ENCODE measurements at regions not wholly inside any gene's neighbourhood (a gene's known extent, or its start where the extent isn't known, plus 50 kb on each side); places are given as distances from the start of the nearest gene placed in this dataset.

DNA sequence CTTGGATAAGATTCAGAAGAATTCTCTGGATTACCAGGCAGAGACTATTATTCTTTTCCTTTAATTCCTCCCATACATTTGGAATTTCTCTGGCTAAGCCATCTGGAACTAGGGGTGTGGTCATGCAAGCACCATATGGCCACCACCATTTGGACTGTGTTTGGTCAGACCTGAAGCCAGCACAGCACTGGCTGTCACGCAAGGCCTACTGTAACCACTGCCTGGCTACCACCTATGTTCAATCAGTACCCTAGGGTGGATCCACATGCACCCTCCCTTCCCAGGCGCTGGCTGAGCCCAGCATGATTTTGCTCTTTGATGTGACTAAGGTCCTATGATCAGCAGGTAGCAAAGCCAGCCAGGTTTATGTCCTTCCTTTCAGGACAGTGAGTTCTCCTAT lies 287.8 kb upstream of the GOLIM4 start:
- no peak overlapping the region for H3K4me3 ChIP-seq
- H3K27me3 ChIP-seq: no peaks in the 10 kb centered on the region
- no peak for DNase-seq (ENCODE audit: low spot score in 2 of 2)
- TF ChIP-seq, protein P1, sequence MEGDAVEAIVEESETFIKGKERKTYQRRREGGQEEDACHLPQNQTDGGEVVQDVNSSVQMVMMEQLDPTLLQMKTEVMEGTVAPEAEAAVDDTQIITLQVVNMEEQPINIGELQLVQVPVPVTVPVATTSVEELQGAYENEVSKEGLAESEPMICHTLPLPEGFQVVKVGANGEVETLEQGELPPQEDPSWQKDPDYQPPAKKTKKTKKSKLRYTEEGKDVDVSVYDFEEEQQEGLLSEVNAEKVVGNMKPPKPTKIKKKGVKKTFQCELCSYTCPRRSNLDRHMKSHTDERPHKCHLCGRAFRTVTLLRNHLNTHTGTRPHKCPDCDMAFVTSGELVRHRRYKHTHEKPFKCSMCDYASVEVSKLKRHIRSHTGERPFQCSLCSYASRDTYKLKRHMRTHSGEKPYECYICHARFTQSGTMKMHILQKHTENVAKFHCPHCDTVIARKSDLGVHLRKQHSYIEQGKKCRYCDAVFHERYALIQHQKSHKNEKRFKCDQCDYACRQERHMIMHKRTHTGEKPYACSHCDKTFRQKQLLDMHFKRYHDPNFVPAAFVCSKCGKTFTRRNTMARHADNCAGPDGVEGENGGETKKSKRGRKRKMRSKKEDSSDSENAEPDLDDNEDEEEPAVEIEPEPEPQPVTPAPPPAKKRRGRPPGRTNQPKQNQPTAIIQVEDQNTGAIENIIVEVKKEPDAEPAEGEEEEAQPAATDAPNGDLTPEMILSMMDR (IDR thresholded peaks at IDR 0.05): no peak
- H3K36me3 ChIP-seq: no peaks in the 10 kb centered on the region
- H3K4me1 ChIP-seq: no peaks in the 10 kb centered on the region
- peaks cover 0 to 3% of the 10 kb centered on the region in 2 donors for H3K9me3 ChIP-seq
- no peak overlapping the region for H3K27ac ChIP-seq
- intact Hi-C loops (cut with DNase I): no loop called here

DNA sequence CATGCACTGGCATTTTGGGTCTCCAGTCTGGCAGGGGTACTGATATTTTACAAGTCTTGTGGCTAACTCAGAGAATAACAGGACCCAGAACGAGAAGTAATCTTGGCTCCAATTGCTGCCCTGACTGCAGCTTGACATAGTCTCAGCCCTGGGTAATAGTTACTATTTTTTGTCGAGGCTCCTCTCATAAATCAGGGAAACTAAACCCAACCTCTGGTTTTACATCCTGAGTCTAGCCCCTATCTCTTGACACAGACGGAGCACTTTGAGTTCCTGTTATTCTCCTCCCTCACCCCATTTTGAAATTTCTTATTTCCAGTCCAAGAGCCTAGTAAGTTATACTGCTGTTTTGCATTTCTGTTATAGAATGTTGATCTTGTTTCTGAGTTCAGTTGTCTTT lies 276.1 kb upstream of the GOLIM4 start:
- TF ChIP-seq, protein P1 (IDR thresholded peaks at IDR 0.05): no peak
- Histone ChIP-seq H3K27ac (no peak overlapping the region), H3K9me3 (no peaks in the 10 kb centered on the region), H3K36me3 (no peaks in the 10 kb centered on the region), H3K4me1 (no peaks in the 10 kb centered on the region), H3K27me3 (no peaks in the 10 kb centered on the region), H3K4me3 (no peak overlapping the region)
- intact Hi-C loops (cut with DNase I): no loop called here
- DNase-seq (ENCODE audit: low spot score in 2 of 2): no peak

- TF ChIP-seq, protein P1 (IDR thresholded peaks at IDR 0.05): no peak
- Histone ChIP-seq H3K4me1 (no peaks in the 10 kb centered on the region), H3K9me3 (no peaks in the 10 kb centered on the region), H3K27ac (no peak overlapping the region), H3K4me3 (no peak overlapping the region), H3K27me3 (no peaks in the 10 kb centered on the region), H3K36me3 (no peaks in the 10 kb centered on the region)
- intact Hi-C loops (cut with DNase I): no loop called here
- no peak for DNase-seq (ENCODE audit: low spot score in 2 of 2)
Observed at GRCh38 chr3:168364967-168365366, 269.2 kb upstream of the GOLIM4 start.

- H3K9me3 ChIP-seq: no peaks in the 10 kb centered on the region
- intact Hi-C loops (cut with DNase I): no loop called here
- H3K27me3 ChIP-seq: no peaks in the 10 kb centered on the region
- H3K36me3 ChIP-seq: no peaks in the 10 kb centered on the region
- TF ChIP-seq, protein P1 (IDR thresholded peaks at IDR 0.05): no peak
- H3K4me3 ChIP-seq: no peak overlapping the region
- no peak overlapping the region for H3K27ac ChIP-seq
- no peaks in the 10 kb centered on the region for H3K4me1 ChIP-seq
- DNase-seq (ENCODE audit: low spot score in 2 of 2): no peak
Observed at GRCh38 chr3:168362661-168363247, 267.0 kb upstream of the GOLIM4 start.

DNA sequence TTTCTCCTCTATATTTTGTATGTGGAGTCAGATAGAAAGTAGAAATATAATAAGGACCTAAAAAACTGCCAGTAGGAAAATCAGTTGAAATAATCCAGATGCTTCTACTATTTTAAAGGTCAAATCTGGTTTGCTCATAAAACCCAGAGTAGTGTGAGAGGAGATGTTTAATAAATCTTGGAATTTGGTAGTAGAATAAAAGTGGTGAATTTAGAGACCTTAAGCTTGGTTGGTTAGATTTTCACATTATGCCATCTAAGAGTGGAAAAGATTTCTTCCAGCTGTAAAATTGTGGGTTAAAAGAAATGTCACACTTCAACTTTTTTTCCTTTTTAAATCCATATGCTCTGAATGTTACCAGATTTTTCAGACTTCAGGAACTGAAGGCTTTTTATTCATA lies 266.4 kb upstream of the GOLIM4 start:
- Histone ChIP-seq H3K27ac (no peak overlapping the region), H3K27me3 (no peaks in the 10 kb centered on the region), H3K4me1 (no peaks in the 10 kb centered on the region), H3K4me3 (no peak overlapping the region), H3K36me3 (no peaks in the 10 kb centered on the region), H3K9me3 (no peaks in the 10 kb centered on the region)
- DNase-seq (ENCODE audit: low spot score in 2 of 2): no peak
- TF ChIP-seq, protein P1 (IDR thresholded peaks at IDR 0.05): no peak
- intact Hi-C loops (cut with DNase I): no loop called here

DNA sequence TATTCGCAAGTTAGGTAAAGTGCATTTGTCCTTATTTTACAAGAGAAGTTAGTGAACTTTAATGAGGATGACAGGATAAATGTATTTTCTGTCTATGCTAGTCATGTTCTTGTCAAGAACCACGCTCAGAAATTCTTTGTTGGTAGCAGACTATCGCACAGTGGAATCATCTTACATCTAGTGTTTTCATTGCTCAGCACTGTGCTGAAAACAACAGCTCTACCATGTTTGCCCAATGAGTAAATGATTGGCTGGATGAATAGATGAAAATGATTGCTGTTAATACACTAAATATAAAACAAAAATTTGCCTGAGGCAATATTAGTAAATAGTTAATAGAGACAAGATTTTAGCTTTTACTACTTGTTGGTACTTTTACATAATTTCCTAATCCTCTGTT lies 265.3 kb upstream of the GOLIM4 start:
- H3K36me3 ChIP-seq: no peaks in the 10 kb centered on the region
- no peak overlapping the region for H3K4me3 ChIP-seq
- no peaks in the 10 kb centered on the region for H3K9me3 ChIP-seq
- H3K4me1 ChIP-seq: no peaks in the 10 kb centered on the region
- intact Hi-C loops (cut with DNase I): no loop called here
- TF ChIP-seq, protein P1 (IDR thresholded peaks at IDR 0.05): no peak
- no peak overlapping the region for H3K27ac ChIP-seq
- H3K27me3 ChIP-seq: no peaks in the 10 kb centered on the region
- no peak for DNase-seq (ENCODE audit: low spot score in 2 of 2)
